ENCODE measurements at regions not wholly inside any gene's neighbourhood (a gene's known extent, or its start where the extent isn't known, plus 50 kb on each side); places are given as distances from the start of the nearest gene placed in this dataset.

DNA sequence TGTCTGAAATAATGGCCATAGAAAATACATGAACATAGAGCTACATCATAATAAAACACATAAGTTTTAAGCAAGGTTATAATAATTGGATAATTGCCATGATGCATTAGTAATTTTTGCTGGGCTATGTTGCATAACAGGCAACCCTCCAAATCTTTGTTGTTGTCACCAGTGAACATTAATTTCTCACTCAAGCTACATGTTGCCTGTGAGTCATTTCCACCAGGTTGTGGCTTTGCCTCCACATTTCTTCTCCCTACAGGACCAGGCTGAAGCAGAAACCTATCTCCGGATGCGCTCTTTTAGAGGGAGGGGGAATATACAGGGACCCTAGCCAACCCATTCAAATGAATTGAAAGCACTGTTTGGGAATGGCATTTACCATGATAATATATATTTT lies 347.7 kb downstream of the GABRG1 start:
- no peak for DNase-seq

DNA sequence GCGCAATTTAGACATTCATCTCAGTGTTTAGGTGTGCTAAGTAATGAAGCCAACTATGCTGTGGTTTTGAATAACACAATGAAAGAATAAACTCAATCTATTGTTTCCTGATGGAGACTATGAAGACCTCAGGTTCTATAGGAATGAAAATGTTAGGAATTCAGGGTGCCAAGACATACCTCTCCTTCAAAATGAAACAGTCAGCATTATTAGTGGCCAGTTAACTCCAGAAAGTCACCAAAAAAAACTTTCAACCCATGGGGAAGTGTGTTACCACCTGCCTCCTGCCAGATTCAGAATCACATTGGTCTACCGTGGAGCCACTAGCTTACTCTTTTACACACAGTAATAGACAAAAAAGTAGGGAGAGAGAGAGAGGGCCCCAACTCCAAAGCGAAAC lies 352.9 kb downstream of the GABRG1 start:
- DNase-seq = no peak

DNA sequence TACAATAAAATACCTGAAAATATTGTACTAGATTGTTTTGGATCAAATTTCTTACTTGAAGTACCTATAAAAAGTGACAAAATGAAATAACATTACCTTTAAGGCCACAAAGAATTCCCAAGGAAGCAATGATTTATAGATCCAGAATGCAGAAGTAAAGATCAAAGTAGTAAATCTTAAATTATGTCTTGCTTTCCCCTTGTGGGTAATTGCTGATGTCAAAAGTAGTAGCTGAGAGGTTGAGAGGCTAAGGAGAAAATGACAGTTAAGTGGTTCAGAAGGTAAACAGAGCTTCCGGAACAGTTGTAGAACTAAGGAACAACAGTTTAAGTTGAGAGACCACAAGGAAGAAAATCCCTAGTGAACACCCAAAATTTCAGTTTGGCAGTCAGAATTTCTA lies 358.3 kb downstream of the GABRG1 start:
- DNase-seq = no peak

DNA sequence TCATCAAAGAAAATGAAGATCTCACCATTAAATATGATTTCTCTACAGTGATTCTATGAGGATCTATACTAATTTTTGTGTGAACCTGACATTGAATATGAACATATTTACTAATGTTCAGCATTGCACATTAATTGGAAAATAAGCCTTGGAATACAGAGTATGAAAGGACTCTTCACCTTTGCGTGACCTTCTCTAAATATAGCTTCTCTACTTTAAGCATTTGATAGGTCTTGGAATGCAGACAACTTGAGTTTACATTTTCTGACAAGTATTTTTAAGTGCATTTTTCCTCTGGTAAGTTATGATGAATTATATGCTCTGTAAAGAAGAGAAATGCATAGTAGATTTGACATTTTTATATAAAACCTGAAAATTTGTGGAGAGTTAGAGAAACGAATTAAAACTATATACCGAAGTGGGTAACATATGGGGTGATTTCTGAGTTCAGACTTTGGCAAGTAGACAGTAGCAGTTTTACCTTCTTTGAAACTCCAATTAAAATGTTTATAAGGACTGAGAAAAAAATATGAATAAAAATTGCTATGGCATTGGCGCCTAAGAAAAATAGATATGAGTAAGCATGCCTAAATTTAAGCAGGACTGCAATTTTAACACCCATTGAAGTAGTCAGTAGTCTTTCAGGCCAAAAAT lies 371.9 kb downstream of the GABRG1 start:
- DNase-seq = no peak

DNA sequence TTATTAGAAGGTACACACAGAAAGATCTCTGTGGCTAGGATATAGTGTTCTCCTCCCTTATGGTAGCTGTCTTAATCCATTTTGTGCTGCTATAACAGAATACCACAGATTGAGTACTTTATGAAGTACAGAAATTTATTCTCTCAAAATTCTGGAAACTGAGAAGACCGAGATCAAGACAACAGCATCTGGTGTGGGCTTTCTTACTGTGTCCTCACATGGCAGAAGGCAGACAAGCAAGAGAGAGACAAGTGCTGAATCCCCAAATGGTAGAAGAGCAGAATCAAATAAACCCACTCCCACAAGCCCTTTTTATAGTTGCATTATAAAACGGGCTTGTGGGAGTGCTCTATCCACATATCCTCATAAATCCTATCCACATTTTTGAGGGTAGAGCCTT lies 373.1 kb downstream of the GABRG1 start:
- no peak for DNase-seq

DNA sequence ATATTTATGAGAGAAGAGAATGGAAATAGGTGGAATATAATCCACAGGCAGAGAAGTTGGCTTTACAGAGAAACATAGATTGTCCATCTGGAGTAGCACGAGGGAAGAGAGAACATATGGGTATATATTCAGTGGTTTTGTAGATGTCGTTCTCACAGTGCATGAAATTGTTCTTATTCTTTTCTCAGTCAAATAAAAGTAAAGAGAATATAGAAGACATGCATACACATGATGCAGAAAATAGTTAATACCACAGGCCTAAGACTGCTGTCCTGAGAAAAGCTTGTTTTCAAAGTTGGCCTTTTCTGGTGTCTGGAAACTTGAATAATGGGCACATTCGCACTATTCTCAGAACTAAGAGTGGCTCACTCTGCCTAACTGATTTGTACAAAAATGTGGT lies 378.1 kb downstream of the GABRG1 start:
- DNase-seq = no peak

DNA sequence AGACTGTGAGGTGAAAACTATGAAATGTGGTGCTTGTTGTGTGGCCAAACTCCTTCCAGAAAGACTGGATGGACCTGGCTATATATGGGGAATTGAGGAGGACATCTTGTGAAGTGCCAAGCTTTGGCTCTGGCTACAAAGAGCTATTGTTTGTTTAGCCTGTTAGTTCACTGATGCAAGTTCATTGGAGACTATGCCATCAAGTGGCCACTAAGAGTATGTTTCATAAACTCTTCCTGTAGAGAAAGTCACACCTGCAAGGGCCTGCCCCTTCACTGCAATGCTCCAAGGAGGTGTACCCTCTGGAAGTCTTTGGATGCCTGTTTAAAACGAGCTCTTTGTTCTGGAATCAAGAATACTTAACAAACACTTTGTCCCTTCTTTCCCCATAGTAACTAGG lies 382.0 kb downstream of the GABRG1 start:
- peak in 1 of 2 experiments; percentile 10 for DNase-seq

DNA sequence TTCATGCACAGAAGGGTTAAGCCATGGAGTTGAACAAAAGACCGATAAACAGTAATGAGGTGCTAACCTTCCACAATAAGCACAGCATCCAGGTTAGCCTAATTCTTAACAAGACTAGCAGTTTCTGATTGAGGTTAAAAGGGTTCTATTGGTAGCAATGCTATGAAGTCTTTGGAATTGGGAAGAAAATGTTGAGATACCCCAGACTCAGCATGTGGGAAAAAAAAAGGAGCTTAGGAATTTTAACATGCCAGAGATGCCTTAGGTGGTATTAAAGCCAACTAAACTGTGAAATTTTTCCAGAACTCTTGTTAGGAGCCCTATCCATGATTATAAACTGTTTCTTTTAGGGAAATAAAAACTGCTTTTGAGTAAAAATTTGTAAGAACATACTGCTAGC lies 391.7 kb downstream of the GABRG1 start:
- DNase-seq = no peak

DNA sequence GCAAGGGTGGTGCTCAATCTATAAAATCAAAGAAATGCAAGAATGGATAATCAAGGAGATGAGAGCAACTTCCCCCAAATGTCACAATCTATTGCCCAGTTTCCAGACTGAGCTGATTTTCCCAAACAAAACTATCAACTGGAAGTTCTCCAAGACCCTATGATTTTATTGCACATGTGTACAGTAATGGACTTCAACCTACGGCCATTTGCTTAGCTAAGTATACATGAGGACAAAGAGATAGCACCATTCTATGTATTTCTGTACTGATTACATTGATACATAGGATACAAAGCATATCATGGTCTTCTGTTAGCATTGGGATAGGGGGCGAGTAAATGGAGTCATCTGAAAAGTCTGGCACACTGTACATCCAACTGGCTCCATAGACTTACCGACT lies 407.8 kb downstream of the GABRG1 start:
- DNase-seq = no peak

DNA sequence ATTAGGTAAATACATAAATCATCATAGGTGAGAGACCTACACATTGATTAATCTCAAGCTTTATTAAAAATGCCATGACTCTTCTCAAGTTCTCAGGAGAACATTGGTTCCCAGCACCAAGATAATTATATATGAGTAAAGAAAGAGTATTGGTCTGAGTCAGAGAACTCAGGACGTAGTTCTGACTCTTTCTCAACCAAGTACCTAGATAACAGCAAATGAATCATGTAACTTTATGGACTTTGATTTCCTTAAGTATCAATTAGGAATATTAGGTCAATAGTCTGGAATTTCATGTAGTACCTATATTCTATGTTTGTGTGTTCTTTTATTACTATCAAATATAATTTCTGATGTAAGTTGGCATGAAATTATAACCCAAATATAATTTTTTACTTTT lies 409.9 kb downstream of the GABRG1 start:
- DNase-seq = no peak

DNA sequence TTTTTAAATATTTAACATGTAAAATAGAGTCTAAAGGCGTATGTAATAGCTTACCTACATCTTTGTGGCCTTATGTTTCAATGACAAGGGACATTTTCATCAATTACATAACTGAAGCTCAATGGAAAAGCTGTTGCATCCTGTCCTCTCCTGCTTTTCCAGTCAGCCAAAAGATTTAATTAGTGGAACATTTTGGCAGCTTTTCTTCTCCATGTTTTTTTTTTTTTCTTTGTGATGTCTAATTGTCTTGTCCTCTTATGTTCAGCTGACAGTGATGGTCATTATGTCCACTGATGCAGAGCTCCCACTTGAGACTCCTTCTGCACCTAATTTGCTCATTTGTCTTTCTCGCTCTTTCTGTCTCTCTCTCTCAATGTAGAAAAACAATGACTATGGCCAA lies 422.2 kb downstream of the GABRG1 start:
- peak in 1 of 2 experiments; percentile 30 for DNase-seq

DNA sequence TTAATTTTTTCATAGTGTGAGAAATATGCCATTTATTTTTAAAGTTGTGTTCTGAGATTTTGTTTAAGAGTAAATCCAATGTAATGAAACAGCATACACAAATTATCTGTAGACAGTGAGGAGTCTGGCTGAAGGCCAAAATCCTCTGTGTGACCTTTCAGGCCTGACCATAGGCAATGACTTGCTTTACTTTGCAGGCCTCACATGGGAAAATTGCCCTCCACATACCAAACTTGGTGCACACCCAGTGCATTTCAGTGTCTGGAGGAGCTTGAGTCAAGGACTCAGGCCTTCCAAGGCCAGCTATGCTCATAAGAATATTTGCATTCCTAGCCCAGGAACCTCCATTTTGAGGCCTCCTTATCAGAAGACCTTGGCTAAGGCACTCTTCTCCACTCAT lies 430.1 kb downstream of the GABRG1 start:
- DNase-seq = peak in 1 of 2 experiments; percentile 74

DNA sequence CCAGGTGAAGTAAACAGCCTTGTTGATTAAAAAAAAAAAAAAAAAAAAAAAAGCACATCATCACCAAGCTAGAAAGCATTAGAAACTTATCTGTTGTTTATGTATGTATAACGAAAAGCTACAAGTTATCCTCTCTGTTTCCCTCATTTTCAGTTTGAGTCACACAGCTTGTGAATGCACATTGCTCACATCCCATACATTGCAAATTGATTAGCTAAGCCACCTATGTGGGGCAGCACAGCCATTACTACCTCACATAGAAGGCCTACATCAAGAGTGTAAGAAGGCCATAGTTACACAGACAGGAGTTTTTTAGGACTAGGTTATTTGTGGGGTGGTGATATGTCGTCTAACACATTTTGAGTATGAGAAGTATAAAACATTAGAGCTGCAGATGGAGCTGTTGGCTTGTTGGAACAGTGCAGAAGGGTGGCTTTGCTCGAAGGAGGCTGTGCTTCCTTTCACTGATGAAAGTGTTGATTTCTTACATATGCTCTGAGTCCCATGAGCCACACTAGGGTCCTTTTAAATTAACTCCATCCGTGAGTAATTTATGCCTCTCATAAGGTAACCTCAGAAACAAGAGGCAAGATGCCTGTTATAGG lies 431.6 kb downstream of the GABRG1 start:
- DNase-seq = peak in 1 of 2 experiments; percentile 37

DNA sequence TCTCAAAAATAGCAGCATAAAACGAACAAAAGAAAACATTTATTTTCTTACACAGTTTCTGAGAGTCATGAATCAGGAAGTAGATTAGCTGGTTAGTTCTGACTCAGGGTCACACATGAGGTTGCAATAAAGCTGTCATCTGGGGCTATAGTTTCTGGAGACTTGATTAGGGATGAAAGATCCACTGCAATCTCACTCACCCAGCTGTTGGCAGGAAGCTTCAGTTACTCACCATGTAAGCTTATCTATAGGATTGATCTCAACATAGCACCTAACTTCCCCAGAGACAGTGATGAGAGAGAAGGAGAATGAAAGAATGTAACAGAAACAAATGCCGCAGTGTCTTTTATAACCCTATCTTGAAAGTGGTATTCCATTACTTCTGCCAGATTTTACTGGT lies 435.5 kb downstream of the GABRG1 start:
- DNase-seq = no peak

DNA sequence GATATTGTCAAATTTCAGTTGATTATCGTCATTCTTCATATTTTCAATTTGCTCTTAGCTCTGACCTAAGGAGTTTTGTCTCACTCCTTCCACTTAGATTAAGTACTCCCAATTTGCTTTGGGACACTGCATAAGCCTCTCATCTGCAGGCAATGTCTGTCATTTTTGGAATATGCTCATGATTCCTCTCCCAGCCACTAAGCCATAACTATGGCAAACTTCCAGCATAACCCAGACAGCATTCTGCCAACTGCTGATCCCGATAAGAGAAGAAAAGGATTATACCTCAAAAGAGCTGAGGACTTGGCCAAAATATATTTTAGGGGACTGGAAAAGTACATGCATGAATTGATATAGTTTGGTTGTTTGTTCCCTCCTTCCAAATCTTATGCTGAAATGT lies 444.4 kb downstream of the GABRG1 start:
- peak in 1 of 2 experiments; percentile 37 for DNase-seq

DNA sequence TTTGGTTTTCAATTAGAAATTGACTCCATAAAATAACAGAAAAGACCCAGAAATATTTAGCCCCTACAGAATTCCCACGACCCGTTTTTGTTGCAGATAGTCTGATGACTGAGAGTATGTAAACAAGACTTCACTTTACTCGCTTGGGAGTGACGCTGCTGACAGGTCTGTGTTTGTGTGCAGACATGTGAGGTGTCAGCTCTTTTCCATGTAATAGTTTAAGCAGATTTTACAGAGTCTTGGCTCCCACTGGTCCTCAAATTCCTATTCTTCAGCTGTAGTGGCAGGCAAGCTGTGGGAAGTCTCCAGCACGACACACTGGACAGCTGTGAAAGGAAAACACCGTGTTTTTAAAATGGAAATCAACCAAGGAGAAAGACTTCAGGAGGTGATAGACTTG lies 455.7 kb downstream of the GABRG1 start:
- no peak for DNase-seq

DNA sequence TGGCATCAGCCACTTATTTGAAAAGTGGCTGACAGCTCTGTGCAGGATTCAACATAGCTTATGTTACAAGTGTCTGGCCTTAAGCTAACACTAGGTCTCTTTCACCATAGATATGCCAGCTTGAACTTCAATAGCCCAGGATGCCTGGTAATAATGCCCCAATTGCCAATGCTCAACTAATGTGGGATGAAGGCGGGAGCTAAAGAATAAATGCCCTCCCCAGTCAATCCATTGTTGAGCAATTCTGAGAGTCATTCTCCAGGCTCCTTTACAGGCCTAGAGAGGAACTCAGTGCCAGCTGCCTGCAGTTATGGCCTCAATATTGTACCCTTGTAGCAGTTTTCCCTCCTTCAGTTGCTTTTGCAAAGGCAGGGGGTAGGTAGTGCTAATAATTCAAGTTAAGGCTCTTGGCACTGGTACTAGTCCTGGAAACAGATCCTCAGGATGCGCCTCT lies 460.2 kb downstream of the GABRG1 start:
- peak in 1 of 2 experiments; percentile 20 for DNase-seq

DNA sequence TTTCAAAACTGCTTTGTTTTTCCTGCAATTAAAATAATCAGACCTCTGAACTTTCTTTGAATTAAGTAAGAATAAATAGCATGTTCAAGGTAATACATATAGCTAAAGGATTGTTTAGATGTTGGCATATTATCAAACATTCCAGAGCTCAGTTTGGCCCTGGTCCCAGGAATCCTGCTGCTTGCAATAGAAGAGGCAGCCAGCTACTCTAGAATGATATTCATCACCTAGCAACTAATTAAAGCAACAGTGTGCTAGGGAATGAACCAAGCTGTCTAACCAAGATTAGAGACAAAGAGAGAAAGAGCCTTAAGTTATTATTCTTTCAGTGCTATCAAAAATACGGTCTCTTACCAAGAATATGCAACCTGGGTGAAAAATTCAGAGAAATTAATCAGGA lies 460.9 kb downstream of the GABRG1 start:
- DNase-seq = peak; percentile 54 to 92

DNA sequence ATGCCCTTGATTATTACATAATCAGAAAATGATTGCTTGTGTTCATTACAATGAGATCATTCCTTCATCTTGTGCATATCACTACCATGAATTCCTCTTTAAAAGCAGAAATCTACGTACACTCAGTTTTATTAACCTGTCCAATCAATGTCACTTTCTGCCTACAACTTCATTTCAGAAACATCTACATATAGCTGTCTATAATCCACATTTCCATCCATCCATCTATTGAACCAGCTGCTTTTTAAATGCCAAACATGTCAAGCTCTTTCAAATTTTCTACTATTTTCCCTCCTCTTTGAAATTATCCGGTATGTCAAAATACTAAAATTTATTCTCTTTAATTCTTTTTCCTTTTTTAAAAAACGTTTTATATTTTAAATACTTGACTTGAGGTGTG lies 462.0 kb downstream of the GABRG1 start:
- no peak for DNase-seq

DNA sequence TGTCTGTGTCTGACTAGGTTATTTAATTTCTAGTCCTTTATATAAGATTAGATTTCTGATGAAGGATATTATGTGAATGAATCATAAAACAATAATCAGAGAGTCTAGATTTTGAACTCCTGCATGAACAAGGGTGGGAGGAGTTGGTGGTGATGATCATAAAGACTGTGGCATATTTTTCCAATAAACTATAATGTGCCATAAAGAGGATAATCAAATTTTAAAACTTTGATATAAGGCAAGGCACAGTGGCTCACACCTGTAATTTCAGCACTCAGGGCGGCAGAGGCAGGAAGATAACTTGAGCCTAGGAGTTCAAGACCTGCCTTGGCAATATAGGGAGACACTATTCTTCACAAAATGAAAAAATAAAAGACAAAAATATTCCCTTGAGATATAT lies 473.3 kb downstream of the GABRG1 start:
- DNase-seq = no peak

DNA sequence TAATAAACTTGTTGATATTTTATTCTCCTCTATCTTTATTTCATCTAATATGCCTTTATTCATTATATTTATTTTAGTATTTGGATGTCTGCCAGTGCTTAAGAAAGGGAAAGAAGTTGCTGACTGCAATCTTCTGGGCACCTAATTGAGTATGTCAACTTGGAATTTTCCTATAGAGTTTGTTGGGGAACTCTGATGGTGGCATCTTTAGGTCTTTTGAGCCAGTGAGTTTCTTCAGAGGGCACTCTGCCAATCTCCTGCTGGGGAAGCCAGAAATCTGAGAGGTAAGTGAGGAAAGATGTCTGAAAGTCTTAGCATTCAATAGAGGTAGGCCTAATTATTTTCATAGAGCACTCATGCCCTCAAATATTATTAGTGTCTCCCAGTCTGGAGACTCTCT lies 475.0 kb downstream of the GABRG1 start:
- DNase-seq = peak in 1 of 2 experiments; percentile 20

DNA sequence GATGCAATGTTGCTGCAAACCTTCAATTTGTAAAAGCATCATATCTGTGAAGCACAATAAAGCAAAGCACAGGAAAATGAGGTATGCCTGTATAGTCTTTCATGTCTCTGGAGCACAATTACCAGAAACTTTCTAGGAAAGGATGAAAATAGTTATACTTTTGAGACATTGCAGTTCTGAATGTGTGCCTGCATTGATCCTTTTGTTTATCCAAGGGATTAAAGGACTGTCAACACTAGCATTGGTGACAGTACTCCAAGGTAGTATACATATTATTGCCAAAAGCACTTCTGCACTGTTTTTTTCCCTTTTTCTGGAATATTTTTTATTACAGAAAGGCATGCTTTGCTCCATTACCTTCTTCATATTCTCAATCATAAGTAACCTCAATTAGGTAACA lies 476.0 kb downstream of the GABRG1 start:
- no peak for DNase-seq

DNA sequence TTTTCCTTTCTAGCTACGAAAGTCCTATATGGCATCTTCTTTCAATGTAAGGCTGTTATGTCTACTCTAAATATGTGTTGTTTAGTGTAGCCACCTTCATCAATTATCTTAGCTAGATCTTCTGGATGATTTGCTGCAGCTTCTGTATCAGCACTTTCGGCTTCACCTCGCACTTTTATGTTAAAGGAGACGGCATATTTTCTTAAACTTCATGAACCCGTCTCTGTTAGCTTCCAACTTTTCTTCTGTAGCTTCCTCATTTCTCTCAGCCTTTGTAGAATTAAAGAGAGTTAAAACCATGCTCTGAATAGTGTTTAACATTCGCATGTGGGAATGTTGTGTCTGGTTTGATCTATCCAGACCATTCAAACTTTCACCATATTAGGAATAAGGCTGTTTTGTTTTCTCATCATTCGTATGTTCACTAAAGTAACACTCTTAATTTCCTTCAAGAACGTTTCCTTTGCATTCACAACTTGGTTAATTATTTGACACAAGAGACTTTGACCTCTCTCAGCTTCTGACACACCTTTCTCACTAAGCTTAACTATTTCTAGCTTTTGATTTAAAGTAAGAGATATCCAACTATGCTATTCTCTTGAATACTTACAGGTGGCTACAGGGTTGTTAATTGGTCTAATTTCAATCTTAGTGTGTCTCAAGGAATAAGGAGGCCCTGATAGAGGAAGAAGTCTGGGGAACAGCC lies 476.8 kb downstream of the GABRG1 start:
- DNase-seq = no peak

DNA sequence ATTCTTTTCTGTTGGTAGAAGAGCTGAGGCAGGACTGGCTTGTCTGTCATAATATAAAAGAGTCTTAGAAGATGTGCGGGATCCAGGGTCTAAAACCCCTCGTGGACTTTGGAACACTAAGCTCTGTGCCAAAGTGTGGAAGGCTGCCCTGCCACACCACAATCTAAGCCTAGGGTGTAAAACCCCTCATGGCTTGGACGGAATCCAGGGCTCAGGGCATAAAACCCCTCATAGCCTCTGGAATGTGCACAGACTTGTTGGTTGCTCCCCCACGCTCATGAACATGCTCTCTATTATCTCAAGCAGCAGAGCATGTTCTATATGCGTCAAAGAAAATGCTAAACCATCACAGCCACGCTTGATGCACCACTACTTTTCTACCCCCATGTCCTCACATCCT lies 483.6 kb downstream of the GABRG1 start:
- no peak for DNase-seq
